CD4-positive, alpha-beta T cell treated with Interleukin-15 for 4 hours (primary cell): ENCODE measurements at regions not wholly inside any gene's neighbourhood (a gene's known extent, or its start where the extent isn't known, plus 50 kb on each side); places are given as distances from the start of the nearest gene placed in this dataset.
"Not testable (repeated sequence)": the region's sequence is repeated elsewhere in the genome, so short reads cannot be mapped to it uniquely, and the experiment has no call there.

ENCODE experiments used
- DNase-seq: peaks from one replicate; pipeline ENCODE4 v3.0.0-alpha.2; 2020; ENCODE audit warnings: low spot score

GRCh38 chr2:122651236-122651635 lies 895.8 kb downstream of the TSN start:
- DNase-seq = no peak

DNA sequence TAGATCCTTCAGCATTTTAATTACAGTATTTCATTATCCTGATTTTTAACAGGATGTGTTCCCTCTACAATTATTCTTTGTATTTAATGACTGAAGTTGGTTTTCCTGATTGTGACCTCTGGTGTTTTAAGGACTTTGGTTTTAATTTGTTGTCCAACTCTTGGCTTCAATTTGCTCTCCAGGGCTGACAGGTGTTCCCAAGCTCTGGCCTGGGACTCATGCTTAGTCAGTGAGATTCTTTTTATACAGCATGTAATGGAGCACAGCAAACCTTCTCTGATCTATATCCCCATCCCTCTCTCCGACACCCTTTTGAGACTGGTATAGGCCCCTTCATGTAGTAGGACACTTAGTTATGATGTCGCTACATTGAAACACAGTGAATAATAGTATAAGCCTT lies 896.3 kb downstream of the TSN start:
- no peak for DNase-seq

- DNase-seq = no peak
These were observed 897.2 kb downstream of the TSN start for GRCh38 chr2:122652670-122653069.

DNA sequence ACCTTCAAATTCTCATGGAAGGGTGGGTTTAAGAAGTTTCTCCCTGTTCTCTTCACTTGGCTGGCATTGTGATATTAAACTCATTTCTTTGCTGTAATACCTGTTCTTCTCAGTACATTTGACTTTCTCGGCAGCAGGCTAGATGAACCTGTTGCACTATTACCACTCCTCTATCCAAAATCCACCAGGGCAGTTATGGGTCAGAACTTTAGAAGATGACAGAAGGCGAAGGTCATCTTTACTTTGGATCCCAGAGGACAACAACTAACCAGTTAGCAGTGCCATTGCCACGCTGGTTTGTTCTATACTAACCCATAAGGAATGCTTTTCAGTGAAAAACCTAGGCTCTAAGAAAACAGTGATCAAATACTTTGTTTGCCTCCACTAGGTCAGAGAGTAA lies 901.0 kb downstream of the TSN start:
- no peak for DNase-seq

DNA sequence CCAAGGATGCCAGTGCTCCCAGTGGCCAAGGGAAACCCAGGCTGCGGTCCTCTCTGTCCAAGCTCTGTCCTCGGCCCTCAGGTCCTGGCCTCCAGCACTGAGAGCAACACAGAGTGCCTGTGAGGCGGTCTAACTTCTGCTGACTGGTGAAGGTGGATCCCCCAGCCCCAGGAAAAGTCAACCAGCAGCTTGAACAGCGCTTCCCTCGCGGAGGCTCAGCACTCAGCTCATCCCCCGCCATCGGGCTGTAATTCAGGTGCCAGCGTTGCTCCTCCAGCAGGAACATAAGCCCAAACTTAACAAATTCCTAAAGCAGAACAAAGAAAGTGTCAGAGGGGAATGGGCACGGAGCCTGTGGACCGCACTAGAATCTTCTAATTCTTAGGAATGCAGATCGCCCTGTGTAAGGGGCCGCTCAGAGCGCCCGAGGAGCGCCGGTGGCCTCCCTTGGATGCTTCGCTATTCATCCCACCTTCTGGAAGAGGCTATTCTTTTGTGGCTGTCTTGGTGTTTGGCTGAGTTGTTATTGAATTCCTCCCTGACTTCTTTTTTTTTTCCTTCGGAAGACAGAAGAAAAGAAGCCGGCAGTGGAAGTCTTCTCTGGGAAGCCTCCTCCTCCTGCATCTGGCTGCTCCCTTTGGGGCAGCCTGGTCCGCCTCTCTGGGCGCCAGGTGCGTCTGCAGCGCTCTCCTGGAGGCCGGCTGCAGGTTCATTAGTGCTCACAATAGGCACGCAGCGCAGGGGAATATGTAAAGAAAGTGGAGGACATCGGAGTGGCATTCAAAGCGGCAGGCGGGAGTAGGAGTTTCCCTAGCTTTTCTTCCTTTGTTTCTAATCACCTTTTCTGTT lies 905.6 kb downstream of the TSN start:
- DNase-seq = no peak

- DNase-seq = no peak
These were observed 908.2 kb downstream of the TSN start for GRCh38 chr2:122663620-122664019.

GRCh38 chr2:122669627-122670026 lies 914.2 kb downstream of the TSN start:
- DNase-seq = no peak

DNA sequence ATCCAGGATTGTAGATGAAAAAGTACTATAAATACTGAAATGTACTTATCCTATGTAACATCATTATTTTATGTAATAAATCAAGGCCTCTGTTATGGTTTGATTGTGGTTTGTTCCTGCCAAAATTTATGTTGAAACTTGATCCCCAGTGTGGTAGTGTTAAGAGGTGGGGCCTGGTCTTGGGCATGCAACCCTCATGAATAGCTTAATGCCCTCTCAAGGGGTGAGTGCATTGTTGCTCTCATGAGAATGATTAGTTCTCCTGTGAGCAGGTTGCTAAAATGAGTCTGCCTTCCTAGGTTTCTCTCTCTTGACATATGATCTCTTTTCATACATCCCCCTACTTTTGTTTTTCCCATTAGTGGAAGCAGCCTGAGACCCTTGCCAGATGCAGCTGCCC lies 915.4 kb downstream of the TSN start:
- DNase-seq = no peak

DNA sequence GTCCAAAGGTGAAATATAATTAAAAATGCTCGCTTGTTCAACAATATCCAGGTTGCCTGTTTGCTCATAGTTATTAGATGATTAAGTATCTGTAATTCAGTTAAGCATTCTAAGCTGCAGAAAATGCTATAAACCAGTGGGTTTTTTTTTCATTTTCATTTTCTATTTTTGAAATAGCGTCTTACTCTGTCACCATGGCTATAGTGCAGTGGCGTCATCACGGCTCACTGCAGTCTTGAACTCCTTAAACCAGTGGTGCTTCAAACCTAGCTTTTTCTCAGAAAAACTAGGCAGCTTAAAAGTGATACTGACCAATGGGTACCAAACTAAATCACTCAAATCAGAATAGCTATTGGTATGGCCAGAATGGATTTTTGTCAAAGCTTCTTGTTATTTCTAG lies 925.2 kb downstream of the TSN start:
- DNase-seq = no peak

- no peak for DNase-seq
These were observed 926.2 kb downstream of the TSN start for GRCh38 chr2:122681626-122682025.

- DNase-seq = no peak
These were observed 926.9 kb downstream of the TSN start for GRCh38 chr2:122682356-122682755.

- no peak for DNase-seq
These were observed 927.6 kb downstream of the TSN start for GRCh38 chr2:122683018-122683417.

GRCh38 chr2:122692400-122693083 lies 937.1 kb downstream of the TSN start:
- no peak for DNase-seq

DNA sequence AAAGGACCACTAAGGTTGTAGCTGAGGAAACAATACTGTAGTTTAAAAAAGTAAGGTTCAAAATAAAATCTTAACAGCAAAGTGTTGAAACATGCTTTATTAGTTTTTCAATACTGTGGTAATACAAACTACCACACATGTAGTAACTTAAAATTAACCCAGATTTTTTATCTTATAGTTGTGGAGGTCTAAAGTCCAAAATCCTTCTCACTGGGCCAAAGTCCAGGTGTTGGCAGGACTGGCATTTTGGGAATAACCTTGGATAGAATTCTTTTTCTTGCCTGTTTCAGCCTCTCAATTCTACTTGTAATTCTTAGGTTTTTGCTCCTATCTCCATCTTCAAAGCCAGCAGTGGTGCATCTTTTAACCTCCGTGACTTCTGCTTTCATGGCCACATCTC lies 942.0 kb downstream of the TSN start:
- DNase-seq = no peak

DNA sequence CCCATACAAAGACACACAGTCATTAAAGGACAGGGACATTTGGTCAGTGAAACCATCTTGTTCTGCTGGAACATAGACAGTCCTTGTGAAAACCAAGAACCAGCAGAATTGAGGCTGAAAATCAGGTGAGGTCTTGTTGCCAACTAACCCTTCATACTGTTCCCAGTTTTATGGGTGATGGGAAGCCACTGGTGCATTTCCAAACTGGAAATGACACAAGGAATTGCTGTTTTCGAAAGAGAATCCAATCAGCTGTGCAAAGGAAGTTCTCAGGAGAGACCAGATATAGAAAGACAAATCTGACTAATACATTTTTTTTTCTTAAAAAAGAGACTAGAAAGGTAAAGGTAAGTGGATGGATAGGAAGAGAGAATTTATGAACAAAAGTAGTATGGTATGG lies 948.2 kb downstream of the TSN start:
- DNase-seq = no peak

GRCh38 chr2:122704109-122704563 lies 948.7 kb downstream of the TSN start:
- no peak for DNase-seq

GRCh38 chr2:122705746-122706145 lies 950.3 kb downstream of the TSN start:
- no peak for DNase-seq

- no peak for DNase-seq
These were observed 951.3 kb downstream of the TSN start for GRCh38 chr2:122706757-122707223.

GRCh38 chr2:122707224-122707824 lies 951.9 kb downstream of the TSN start:
- no peak for DNase-seq

DNA sequence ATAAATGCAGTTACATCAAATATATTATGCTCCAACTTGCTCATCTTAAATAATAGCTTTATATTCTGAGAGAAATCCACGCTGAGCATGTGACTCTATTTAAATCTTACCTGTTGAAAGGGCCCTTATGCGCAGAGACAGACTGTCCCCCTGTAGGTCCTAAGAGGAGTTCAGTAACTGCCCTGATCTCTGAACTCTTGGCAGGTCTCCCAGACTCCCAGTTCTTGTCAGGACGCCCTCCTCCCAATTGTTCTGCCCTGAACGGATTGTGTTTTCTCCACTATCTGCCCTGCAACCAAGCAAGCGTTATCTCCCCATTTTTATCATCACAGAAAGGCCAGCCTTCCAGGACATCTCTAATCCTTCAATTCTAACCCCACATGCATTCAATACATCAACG lies 954.6 kb downstream of the TSN start:
- no peak for DNase-seq

DNA sequence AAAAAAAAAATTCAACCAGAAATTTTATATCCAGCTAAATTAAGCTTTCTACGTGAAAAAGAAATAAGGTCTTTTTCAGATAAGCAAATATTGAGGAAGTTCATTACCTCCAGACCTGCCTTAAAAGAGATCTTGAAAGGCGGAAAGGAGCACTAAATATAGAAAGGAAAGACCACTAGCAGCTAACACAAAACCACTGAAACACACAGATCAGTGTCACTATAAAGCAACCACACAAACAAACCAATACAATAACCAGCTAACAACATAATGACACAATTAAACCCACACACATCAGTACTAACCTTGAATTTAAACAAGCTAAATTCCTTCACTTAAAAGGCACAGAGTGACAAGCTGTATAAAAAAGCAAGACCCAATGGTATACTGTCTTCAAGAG lies 958.3 kb downstream of the TSN start:
- no peak for DNase-seq

- not testable (repeated sequence) for DNase-seq
These were observed 965.4 kb downstream of the TSN start for GRCh38 chr2:122720822-122721221.
